BE2C (cell line): ENCODE measurements at regions not wholly inside any gene's neighbourhood (a gene's known extent, or its start where the extent isn't known, plus 50 kb on each side); places are given as distances from the start of the nearest gene placed in this dataset.
"Not testable (repeated sequence)": the region's sequence is repeated elsewhere in the genome, so short reads cannot be mapped to it uniquely, and the experiment has no call there.

ENCODE experiments used
- DNase-seq: peaks from one replicate; pipeline ENCODE4 v3.0.0-alpha.2; 2020
- H3K27me3 ChIP-seq: fragments of 250-450 bp; sonication (Bioruptor Pico); 2 replicates; pipeline ENCODE4 v1.5.1; 2020; ENCODE audit warnings: mild to moderate bottlenecking
- H3K36me3 ChIP-seq: fragments of 250-450 bp; sonication (Bioruptor Pico); 2 replicates; pipeline ENCODE4 v1.5.1; 2020; ENCODE audit warnings: mild to moderate bottlenecking
- H3K4me1 ChIP-seq: fragments of 250-450 bp; sonication (Bioruptor Pico); 2 replicates; pipeline ENCODE4 v1.5.1; 2020
- H3K4me3 ChIP-seq: 2 replicates; pipeline ENCODE4 v1.5.1; 2011; ENCODE audit warnings: low read depth, low read length
- H3K9me3 ChIP-seq: fragments of 250-450 bp; sonication (Bioruptor Pico); 2 replicates; pipeline ENCODE4 v1.5.1; 2020
- TF ChIP-seq, protein P1 (sequence below): IDR thresholded peaks from 2 replicates; pipeline ENCODE4 v1.5.1; 2012; ENCODE audit warnings: mild to moderate bottlenecking, low read depth, low read length

DNA sequence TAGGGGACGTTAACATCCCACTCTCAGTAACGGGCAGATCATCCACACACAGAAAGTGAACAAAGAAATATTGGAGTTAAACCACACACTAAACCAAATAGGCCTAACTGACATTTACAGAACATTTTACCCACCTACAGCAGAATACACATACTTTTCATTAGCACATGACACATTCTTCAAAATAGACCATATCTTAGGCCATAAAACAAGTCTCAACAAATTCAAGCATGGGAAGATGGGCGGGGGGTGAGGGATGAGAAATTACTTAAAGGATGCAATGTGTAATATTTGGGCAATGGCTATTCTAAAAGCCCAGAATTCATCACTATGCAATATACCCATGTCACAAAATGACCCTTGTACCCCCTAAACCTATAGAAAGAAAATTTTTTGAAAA lies 226.2 kb downstream of the ATPSCKMT start:
- Histone ChIP-seq H3K36me3 (no peaks in the 10 kb centered on the region), H3K4me3 (no peak overlapping the region), H3K9me3 (no peaks in the 10 kb centered on the region), H3K27me3 (no peaks in the 10 kb centered on the region), H3K4me1 (no peaks in the 10 kb centered on the region; the same call in 1 of the 2 replicates)
- TF ChIP-seq, protein P1, sequence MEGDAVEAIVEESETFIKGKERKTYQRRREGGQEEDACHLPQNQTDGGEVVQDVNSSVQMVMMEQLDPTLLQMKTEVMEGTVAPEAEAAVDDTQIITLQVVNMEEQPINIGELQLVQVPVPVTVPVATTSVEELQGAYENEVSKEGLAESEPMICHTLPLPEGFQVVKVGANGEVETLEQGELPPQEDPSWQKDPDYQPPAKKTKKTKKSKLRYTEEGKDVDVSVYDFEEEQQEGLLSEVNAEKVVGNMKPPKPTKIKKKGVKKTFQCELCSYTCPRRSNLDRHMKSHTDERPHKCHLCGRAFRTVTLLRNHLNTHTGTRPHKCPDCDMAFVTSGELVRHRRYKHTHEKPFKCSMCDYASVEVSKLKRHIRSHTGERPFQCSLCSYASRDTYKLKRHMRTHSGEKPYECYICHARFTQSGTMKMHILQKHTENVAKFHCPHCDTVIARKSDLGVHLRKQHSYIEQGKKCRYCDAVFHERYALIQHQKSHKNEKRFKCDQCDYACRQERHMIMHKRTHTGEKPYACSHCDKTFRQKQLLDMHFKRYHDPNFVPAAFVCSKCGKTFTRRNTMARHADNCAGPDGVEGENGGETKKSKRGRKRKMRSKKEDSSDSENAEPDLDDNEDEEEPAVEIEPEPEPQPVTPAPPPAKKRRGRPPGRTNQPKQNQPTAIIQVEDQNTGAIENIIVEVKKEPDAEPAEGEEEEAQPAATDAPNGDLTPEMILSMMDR: no peak
- no peak for DNase-seq

- no peaks in the 10 kb centered on the region for H3K9me3 ChIP-seq
- no peaks in the 10 kb centered on the region for H3K27me3 ChIP-seq
- peaks cover 2% of the 10 kb centered on the region; the same call in 1 of the 2 replicates for H3K4me1 ChIP-seq
- no peak for DNase-seq
- H3K36me3 ChIP-seq: no peaks in the 10 kb centered on the region
- TF ChIP-seq, protein P1: peak; percentile 28
- no peak overlapping the region for H3K4me3 ChIP-seq
These were observed 228.4 kb downstream of the ATPSCKMT start for GRCh38 chr5:10021248-10021647.

- Histone ChIP-seq H3K4me1 (peaks cover 2% of the 10 kb centered on the region; the same call in 1 of the 2 replicates), H3K4me3 (no peak overlapping the region)
- TF ChIP-seq, protein P1: no peak
These were observed 230.5 kb downstream of the ATPSCKMT start for GRCh38 chr5:10019236-10019635.

GRCh38 chr5:10018201-10019069 lies 231.3 kb downstream of the ATPSCKMT start:
- no peaks in the 10 kb centered on the region for H3K9me3 ChIP-seq
- TF ChIP-seq, protein P1: no peak
- H3K36me3 ChIP-seq: no peaks in the 10 kb centered on the region
- H3K27me3 ChIP-seq: no peaks in the 10 kb centered on the region
- DNase-seq: no peak
- peaks cover 2% of the 10 kb centered on the region; the same call in 1 of the 2 replicates for H3K4me1 ChIP-seq
- no peak overlapping the region for H3K4me3 ChIP-seq

More at GRCh38 chr5:10019236-10019635, 230.5 kb downstream of the ATPSCKMT start:
- no peaks in the 10 kb centered on the region for H3K9me3 ChIP-seq
- no peaks in the 10 kb centered on the region for H3K27me3 ChIP-seq
- no peaks in the 10 kb centered on the region for H3K36me3 ChIP-seq
- no peak for DNase-seq

GRCh38 chr5:10017786-10018185 lies 231.9 kb downstream of the ATPSCKMT start:
- no peaks in the 10 kb centered on the region for H3K36me3 ChIP-seq
- peaks cover 2% of the 10 kb centered on the region; the same call in 1 of the 2 replicates for H3K4me1 ChIP-seq
- no peak for DNase-seq
- H3K4me3 ChIP-seq: no peak overlapping the region
- H3K9me3 ChIP-seq: no peaks in the 10 kb centered on the region
- TF ChIP-seq, protein P1: no peak
- no peaks in the 10 kb centered on the region for H3K27me3 ChIP-seq

DNA sequence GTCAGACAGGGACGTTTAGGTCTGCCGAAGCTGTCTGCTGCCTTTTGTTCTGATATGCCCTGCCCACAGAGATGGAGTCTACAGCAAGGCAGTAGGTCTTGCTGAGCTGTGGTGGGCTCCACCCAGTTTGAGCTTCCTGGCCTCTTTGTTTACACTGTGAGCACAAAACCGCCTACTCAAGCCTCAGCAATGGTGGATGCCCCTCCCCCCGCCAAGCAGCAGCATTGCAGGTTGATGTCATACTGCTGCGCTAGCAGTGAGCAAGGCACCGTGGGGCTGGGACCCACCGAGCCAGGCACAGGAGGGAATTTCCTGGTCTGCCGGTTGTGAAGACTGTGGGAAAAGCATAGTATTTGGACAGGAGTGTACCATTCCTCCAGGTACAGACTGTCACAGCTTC lies 233.1 kb downstream of the ATPSCKMT start:
- H3K36me3 ChIP-seq, DNase-seq, H3K4me3 ChIP-seq, H3K27me3 ChIP-seq, H3K4me1 ChIP-seq, H3K9me3 ChIP-seq: not testable (repeated sequence)

- H3K4me3 ChIP-seq, H3K4me1 ChIP-seq, H3K27me3 ChIP-seq, DNase-seq, H3K36me3 ChIP-seq, H3K9me3 ChIP-seq: not testable (repeated sequence)
These were observed 234.0 kb downstream of the ATPSCKMT start for GRCh38 chr5:10015681-10016080.
